Loucy (cell line): ENCODE measurements at regions not wholly inside any gene's neighbourhood (a gene's known extent, or its start where the extent isn't known, plus 50 kb on each side); places are given as distances from the start of the nearest gene placed in this dataset.

ENCODE experiments used
- H2AFZ ChIP-seq: fragments of 200-600 bp; sonication (generic); 2 replicates; pipeline ENCODE4 v1.6.0; 2016; ENCODE audit warnings: antibody characterized with exemption, mild to moderate bottlenecking, low read length, moderate library complexity
- H3F3A ChIP-seq: fragments of 200-600 bp; 2 replicates; pipeline ENCODE4 v1.6.0; 2016; ENCODE audit warnings: antibody characterized with exemption, low read depth, mild to moderate bottlenecking
- H3K27me3 ChIP-seq: fragments of 200-600 bp; sonication (generic); 2 replicates; pipeline ENCODE4 v1.6.1; 2014; ENCODE audit warnings: low read length, mild to moderate bottlenecking; ENCODE audit not compliant: insufficient read depth, poor library complexity, severe bottlenecking
- H3K36me3 ChIP-seq: fragments of 200-600 bp; sonication (generic); 2 replicates; pipeline ENCODE4 v1.6.1; 2016; ENCODE audit warnings: low read length; ENCODE audit not compliant: insufficient read depth
- H3K4me1 ChIP-seq: fragments of 200-600 bp; sonication (generic); 2 replicates; pipeline ENCODE4 v1.5.1; 2014; ENCODE audit warnings: low read length, mild to moderate bottlenecking; ENCODE audit not compliant: insufficient read depth, poor library complexity, severe bottlenecking
- H3K4me2 ChIP-seq: fragments of 200-600 bp; sonication (generic); 2 replicates; pipeline ENCODE4 v1.6.0; 2014; ENCODE audit warnings: antibody characterized with exemption, low read length, low read depth, mild to moderate bottlenecking; ENCODE audit not compliant: poor library complexity, severe bottlenecking
- H3K4me3 ChIP-seq: fragments of 200-600 bp; sonication (generic); 2 replicates; pipeline ENCODE4 v1.5.1; 2014; ENCODE audit warnings: low read length, mild to moderate bottlenecking, mixed read lengths; ENCODE audit not compliant: poor library complexity, severe bottlenecking
- H3K79me2 ChIP-seq: fragments of 200-600 bp; sonication (generic); 2 replicates; pipeline ENCODE4 v1.6.1; 2014; ENCODE audit warnings: low read length; ENCODE audit not compliant: insufficient read depth
- H3K9ac ChIP-seq: fragments of 200-600 bp; sonication (generic); 2 replicates; pipeline ENCODE4 v1.6.0; 2014; ENCODE audit warnings: mild to moderate bottlenecking, low read depth, low read length, moderate library complexity; ENCODE audit not compliant: poor library complexity, severe bottlenecking
- H3K9me2 ChIP-seq: fragments of 200-600 bp; sonication (generic); replicated peaks from 2 replicates; pipeline ENCODE4 v1.6.1; 2016; ENCODE audit warnings: low read depth, low read length, mixed read lengths
- H3K9me3 ChIP-seq: fragments of 200-600 bp; sonication (generic); 2 replicates; pipeline ENCODE4 v1.6.1; 2014; ENCODE audit warnings: mild to moderate bottlenecking, antibody characterized with exemption, low read length, low read depth; ENCODE audit not compliant: insufficient read depth
- H4K20me1 ChIP-seq: fragments of 200-600 bp; sonication (generic); 2 replicates; pipeline ENCODE4 v1.6.0; 2014; ENCODE audit warnings: antibody characterized with exemption, low read length, mild to moderate bottlenecking; ENCODE audit not compliant: insufficient read depth, poor library complexity, severe bottlenecking
- CTCF ChIP-seq: fragments of 200-600 bp; sonication (generic); conservative IDR thresholded peaks from 2 replicates; pipeline ENCODE4 v1.5.1; 2014; ENCODE audit warnings: mild to moderate bottlenecking, antibody characterized with exemption, low read length
- EZH2phosphoT487 ChIP-seq: fragments of 200-600 bp; IDR thresholded peaks from 2 replicates; pipeline ENCODE4 v1.6.1; 2018; ENCODE audit warnings: antibody characterized with exemption, mild to moderate bottlenecking, moderate library complexity, borderline replicate concordance

DNA sequence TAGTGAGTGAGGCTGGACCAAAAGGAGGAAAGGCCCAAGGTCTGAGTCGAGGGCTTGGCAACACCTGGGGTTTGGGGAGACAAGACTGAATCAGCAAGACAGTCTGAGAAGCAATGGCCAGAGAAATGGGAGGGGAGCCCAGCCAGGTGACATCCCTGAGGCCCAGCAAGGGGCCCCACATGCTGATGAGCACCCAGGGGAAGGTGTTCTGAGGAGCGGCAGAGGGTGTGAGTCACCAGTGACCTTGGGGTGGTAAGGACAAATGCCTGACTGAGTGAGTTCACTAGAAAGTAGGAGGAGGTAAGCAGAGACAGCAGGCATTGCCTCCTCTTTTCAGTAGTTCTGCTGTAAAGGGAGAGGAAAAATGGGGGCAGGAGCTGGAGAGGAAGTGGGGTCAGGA is 192.4 kb upstream of the GALNT2 start:
- Histone ChIP-seq H3K27me3 (no peaks in the 10 kb centered on the region), H4K20me1 (no peaks in the 10 kb centered on the region)

GRCh38 chr1:229875086-229875485 is 192.0 kb upstream of the GALNT2 start:
- H3F3A ChIP-seq, result no peaks in the 10 kb centered on the region
- H3K9ac ChIP-seq, result no peak overlapping the region

More for the DNA sequence above, 192.4 kb upstream of the GALNT2 start:
- H3K9me3 ChIP-seq, result no peaks in the 10 kb centered on the region
- TF ChIP-seq EZH2phosphoT487 (no peak), CTCF (no peak)
- no peaks in the 10 kb centered on the region for H3K79me2 ChIP-seq
- H3K4me3 ChIP-seq, result no peak overlapping the region
- H3K4me1 ChIP-seq, result no peaks in the 10 kb centered on the region
- H3K36me3 ChIP-seq, result no peaks in the 10 kb centered on the region
- no peak overlapping the region for H3K9ac ChIP-seq
- no peaks in the 10 kb centered on the region for H3F3A ChIP-seq
- no peak overlapping the region for H3K4me2 ChIP-seq
- H2AFZ ChIP-seq, result no peak overlapping the region
- no peaks in the 10 kb centered on the region for H3K9me2 ChIP-seq

DNA sequence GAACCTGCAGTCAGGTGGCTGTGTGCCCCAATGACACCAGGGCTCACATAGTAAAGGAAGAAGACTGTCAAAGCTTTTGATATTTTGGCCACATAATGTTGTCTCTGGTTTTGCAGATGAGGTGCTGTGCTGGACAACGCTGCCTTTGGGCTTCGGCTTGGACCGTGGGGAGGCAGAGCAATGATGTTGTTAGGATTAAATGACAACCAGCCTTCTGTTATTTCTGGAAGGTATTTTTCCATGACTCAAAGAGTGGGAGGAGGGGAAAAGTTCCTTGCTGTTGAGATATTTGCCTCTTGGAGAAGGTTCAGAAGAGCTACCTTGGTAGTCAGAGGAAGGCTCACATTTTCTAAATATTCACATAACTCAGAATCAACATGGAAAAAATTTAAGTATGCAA is 187.3 kb upstream of the GALNT2 start:
- H3K9me3 ChIP-seq, result no peaks in the 10 kb centered on the region
- H3K4me2 ChIP-seq, result no peak overlapping the region
- H3K9ac ChIP-seq, result no peak overlapping the region
- H4K20me1 ChIP-seq, result no peaks in the 10 kb centered on the region
- H3K4me3 ChIP-seq, result no peak overlapping the region
- no peaks in the 10 kb centered on the region for H3F3A ChIP-seq
- no peak overlapping the region for H2AFZ ChIP-seq
- no peaks in the 10 kb centered on the region for H3K79me2 ChIP-seq
- H3K9me2 ChIP-seq, result no peaks in the 10 kb centered on the region
- H3K36me3 ChIP-seq, result no peaks in the 10 kb centered on the region
- no peaks in the 10 kb centered on the region for H3K27me3 ChIP-seq
- no peaks in the 10 kb centered on the region for H3K4me1 ChIP-seq
- TF ChIP-seq EZH2phosphoT487 (no peak), CTCF (no peak)

More at GRCh38 chr1:229875086-229875485, 192.0 kb upstream of the GALNT2 start:
- no peaks in the 10 kb centered on the region for H3K9me2 ChIP-seq
- no peaks in the 10 kb centered on the region for H3K27me3 ChIP-seq
- no peaks in the 10 kb centered on the region for H4K20me1 ChIP-seq
- no peaks in the 10 kb centered on the region for H3K4me1 ChIP-seq
- no peak overlapping the region for H2AFZ ChIP-seq
- no peak overlapping the region for H3K4me2 ChIP-seq
- TF ChIP-seq EZH2phosphoT487, result no peak
- no peak for TF ChIP-seq CTCF
- no peaks in the 10 kb centered on the region for H3K36me3 ChIP-seq
- no peaks in the 10 kb centered on the region for H3K79me2 ChIP-seq
- no peak overlapping the region for H3K4me3 ChIP-seq
- H3K9me3 ChIP-seq, result no peaks in the 10 kb centered on the region
